Neural crest cell (in vitro differentiated cells): ENCODE measurements at regions not wholly inside any gene's neighbourhood (a gene's known extent, or its start where the extent isn't known, plus 50 kb on each side); places are given as distances from the start of the nearest gene placed in this dataset.

Source experiments
- DNase-seq: peaks from one replicate; pipeline ENCODE4 v3.0.0; 2021; ENCODE audit warnings: low read depth, mixed read lengths, low spot score
- H3K27ac Mint-ChIP-seq: one replicate; pipeline ENCODE4 v1.8.0; 2021; ENCODE audit warnings: mild to moderate bottlenecking, mixed read lengths; ENCODE audit not compliant: unreplicated experiment
- H3K27me3 Mint-ChIP-seq: 2 replicates; pipeline ENCODE4 v1.8.0; 2021; ENCODE audit warnings: low read depth, mild to moderate bottlenecking, mixed read lengths
- H3K36me3 Mint-ChIP-seq: 2 replicates; pipeline ENCODE4 v1.8.0; 2021; ENCODE audit warnings: low read depth, mild to moderate bottlenecking, mixed read lengths
- H3K4me1 Mint-ChIP-seq: 2 replicates; pipeline ENCODE4 v1.8.0; 2021; ENCODE audit warnings: mixed read lengths
- H3K4me3 Mint-ChIP-seq: one replicate; pipeline ENCODE4 v1.8.0; 2021; ENCODE audit warnings: mild to moderate bottlenecking, mixed read lengths
- H3K9me3 Mint-ChIP-seq: 2 replicates; pipeline ENCODE4 v1.8.0; 2021; ENCODE audit warnings: mixed read lengths
- TF ChIP-seq, protein P1 (sequence below): fragments of 200-600 bp; sonication (generic); conservative IDR thresholded peaks from 2 replicates; pipeline ENCODE4 v1.5.0; 2021; ENCODE audit warnings: antibody characterized with exemption, mild to moderate bottlenecking

DNA sequence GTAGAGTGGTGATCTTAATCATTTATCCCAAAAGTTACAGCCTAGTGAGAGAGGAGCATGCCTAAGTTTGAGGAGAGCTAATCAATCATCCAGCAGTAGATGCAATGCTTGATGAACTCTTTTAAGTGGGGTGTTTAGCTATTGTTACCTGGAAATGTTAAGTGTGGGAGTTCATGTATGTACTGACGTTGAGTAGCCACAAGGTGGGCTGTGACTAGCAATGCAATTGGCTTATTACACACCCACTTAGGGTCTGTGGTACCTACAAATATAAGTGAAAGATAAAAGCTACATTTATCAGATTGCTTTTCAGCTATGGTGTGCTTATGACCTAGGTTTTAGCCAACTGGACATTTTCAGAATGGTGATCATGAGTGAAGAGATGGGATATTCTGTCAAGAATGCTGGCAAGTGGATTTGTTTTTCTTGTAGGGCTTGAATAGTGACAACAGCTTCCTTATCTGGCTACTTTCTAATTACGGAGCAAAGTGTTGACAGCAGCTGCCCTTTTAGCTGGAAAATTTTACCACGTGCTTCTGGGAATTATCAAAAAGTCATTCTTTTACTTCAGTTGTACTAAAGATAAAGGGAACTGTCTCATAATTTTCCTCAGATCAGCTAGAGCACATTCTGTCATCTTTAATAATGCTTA lies 170.6 kb downstream of the POSTN start:
- H3K27me3 Mint-ChIP-seq: no peaks in the 10 kb centered on the region
- DNase-seq: no peak
- H3K4me3 Mint-ChIP-seq: no peak overlapping the region
- TF ChIP-seq, protein P1, sequence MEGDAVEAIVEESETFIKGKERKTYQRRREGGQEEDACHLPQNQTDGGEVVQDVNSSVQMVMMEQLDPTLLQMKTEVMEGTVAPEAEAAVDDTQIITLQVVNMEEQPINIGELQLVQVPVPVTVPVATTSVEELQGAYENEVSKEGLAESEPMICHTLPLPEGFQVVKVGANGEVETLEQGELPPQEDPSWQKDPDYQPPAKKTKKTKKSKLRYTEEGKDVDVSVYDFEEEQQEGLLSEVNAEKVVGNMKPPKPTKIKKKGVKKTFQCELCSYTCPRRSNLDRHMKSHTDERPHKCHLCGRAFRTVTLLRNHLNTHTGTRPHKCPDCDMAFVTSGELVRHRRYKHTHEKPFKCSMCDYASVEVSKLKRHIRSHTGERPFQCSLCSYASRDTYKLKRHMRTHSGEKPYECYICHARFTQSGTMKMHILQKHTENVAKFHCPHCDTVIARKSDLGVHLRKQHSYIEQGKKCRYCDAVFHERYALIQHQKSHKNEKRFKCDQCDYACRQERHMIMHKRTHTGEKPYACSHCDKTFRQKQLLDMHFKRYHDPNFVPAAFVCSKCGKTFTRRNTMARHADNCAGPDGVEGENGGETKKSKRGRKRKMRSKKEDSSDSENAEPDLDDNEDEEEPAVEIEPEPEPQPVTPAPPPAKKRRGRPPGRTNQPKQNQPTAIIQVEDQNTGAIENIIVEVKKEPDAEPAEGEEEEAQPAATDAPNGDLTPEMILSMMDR: peak; percentile 26
- no peak overlapping the region for H3K27ac Mint-ChIP-seq
- no peaks in the 10 kb centered on the region for H3K36me3 Mint-ChIP-seq
- H3K4me1 Mint-ChIP-seq: no peaks in the 10 kb centered on the region
- no peaks in the 10 kb centered on the region for H3K9me3 Mint-ChIP-seq

DNA sequence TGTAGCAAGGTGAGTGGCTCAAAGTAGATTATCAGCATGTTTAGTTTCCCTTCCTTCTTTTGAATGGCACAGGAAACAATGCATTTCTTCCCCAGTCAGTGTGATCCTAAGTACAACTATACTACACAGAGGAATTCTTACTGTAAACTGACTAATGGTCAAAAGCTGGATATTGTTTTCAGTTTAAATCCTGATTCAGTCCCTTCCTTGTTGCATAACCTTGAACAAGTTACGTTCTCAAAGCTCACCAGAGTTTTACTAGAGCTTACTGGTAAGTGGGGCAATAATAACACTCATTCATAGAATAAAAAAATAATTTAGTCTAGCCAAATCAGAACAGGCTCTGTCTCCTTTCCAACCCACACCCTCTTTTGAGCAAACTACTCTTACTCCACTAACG lies 180.1 kb downstream of the POSTN start:
- H3K27me3 Mint-ChIP-seq: no peaks in the 10 kb centered on the region
- no peak overlapping the region for H3K27ac Mint-ChIP-seq
- peaks cover 3% of the 10 kb centered on the region for H3K9me3 Mint-ChIP-seq
- DNase-seq: no peak
- H3K36me3 Mint-ChIP-seq: no peaks in the 10 kb centered on the region
- no peak overlapping the region for H3K4me3 Mint-ChIP-seq
- no peaks in the 10 kb centered on the region for H3K4me1 Mint-ChIP-seq
- TF ChIP-seq, protein P1: no peak

DNA sequence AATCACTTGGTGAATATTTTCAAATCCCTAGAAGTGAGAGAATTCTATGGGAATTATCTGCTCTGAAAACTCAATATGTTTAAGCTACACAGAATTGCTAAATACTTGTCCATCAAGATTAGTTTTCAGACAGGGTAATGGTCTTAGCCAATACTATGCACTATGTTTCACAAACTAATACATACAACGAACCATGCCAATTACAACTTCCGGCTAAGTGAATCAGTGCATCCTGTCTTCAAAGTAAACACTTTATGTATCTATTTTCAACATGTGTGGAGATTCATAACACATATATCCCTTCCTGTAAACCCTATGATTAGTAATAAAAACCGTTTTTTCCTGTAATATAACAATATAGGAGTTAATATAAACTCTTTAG lies 181.5 kb downstream of the POSTN start:
- TF ChIP-seq, protein P1: no peak
- Mint-ChIP-seq H3K36me3 (no peaks in the 10 kb centered on the region), H3K4me3 (no peak overlapping the region), H3K4me1 (no peaks in the 10 kb centered on the region), H3K27ac (no peak overlapping the region), H3K9me3 (peaks cover 3% of the 10 kb centered on the region), H3K27me3 (no peaks in the 10 kb centered on the region)
- no peak for DNase-seq

DNA sequence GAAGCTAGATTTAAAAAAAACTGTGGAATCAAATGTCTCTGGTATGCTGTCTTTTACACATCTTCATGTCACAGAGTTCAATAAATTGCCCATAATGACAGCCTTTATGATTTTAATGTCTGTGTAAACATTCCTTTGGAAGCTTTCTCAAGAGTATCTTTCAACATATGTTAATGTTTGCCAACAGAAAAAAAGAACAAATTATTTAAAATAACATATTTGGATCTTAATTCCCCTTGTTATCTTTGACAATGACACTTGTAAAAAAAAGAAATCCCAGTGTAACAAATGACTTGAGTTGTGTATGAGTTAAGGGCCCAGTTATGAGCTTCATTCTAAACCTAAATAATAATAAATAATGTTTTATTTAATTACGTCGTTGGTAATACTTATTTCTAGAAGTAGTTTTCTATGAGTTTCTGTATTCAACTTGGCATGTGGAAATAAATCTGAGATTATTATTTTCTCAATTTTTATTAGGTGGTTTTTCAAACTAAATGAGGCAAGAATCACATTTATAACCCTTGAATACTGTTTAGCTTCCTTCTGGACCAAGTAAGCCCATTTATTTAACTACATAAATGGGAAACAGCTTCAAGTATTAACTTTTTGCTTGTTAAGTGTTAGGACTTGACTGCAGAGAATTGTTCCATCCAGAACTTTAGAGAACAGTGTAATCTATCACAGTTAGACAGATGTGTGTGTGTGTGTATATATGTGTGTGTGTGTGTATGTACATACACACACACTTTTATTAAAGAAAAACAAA lies 182.1 kb downstream of the POSTN start:
- Mint-ChIP-seq H3K9me3 (peaks cover 3% of the 10 kb centered on the region), H3K4me3 (no peak overlapping the region), H3K36me3 (no peaks in the 10 kb centered on the region), H3K27me3 (no peaks in the 10 kb centered on the region), H3K4me1 (no peaks in the 10 kb centered on the region), H3K27ac (no peak overlapping the region)
- DNase-seq: no peak
- TF ChIP-seq, protein P1: no peak

DNA sequence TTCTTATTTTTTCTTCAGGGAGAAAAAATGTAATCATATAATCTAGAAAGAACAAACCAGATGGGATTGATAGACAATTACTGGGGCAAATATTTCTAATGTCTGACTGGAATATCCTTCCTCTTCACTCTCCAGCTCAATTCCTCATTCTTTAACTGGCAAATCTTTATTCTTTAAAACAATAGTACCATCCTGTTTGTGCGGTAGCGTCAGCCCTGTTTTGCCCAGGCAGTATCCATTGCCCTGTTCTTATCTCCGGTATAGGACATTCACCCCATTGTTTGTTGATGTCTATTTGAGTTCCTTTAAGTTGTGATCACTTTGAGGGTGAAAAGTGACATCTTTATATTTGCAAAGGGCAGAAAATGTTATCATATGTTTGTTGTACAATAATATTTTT lies 185.4 kb downstream of the POSTN start:
- no peaks in the 10 kb centered on the region for H3K4me1 Mint-ChIP-seq
- DNase-seq: no peak
- no peak overlapping the region for H3K4me3 Mint-ChIP-seq
- no peaks in the 10 kb centered on the region for H3K27me3 Mint-ChIP-seq
- TF ChIP-seq, protein P1: no peak
- no peaks in the 10 kb centered on the region for H3K36me3 Mint-ChIP-seq
- H3K9me3 Mint-ChIP-seq: no peaks in the 10 kb centered on the region
- H3K27ac Mint-ChIP-seq: no peak overlapping the region
